ENCODE measurements at regions not wholly inside any gene's neighbourhood (a gene's known extent, or its start where the extent isn't known, plus 50 kb on each side); places are given as distances from the start of the nearest gene placed in this dataset.

DNA sequence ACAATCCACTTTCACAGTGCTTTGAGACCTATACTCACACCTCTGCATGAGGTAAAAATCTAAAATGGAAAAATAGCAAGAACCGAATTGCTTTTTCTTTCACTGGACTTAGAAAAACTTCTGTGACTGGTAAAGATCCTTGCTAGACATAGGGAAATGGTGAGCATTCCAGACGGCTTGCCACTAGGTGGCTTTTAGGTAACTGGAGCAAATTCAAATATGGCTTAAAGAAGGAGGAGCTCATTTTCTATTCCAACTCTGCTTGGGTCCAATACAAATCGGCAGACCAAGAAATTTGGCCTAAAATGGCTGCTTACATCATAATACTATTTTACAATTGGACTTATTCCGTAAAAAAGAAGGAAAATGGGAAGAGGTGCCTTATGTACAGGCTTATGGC is 977.9 kb downstream of the ADGRL2 start:
- TF ChIP-seq, protein P1, sequence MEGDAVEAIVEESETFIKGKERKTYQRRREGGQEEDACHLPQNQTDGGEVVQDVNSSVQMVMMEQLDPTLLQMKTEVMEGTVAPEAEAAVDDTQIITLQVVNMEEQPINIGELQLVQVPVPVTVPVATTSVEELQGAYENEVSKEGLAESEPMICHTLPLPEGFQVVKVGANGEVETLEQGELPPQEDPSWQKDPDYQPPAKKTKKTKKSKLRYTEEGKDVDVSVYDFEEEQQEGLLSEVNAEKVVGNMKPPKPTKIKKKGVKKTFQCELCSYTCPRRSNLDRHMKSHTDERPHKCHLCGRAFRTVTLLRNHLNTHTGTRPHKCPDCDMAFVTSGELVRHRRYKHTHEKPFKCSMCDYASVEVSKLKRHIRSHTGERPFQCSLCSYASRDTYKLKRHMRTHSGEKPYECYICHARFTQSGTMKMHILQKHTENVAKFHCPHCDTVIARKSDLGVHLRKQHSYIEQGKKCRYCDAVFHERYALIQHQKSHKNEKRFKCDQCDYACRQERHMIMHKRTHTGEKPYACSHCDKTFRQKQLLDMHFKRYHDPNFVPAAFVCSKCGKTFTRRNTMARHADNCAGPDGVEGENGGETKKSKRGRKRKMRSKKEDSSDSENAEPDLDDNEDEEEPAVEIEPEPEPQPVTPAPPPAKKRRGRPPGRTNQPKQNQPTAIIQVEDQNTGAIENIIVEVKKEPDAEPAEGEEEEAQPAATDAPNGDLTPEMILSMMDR (IDR thresholded peaks at IDR 0.05 in 4 of 5, conservative IDR thresholded peaks at IDR 0.05 in 1 of 5): no peak
- TF ChIP-seq POLR2A (IDR thresholded peaks at IDR 0.05): no peak

All from gastrocnemius medialis (tissue), 4 donors.